ENCODE measurements at regions not wholly inside any gene's neighbourhood (a gene's known extent, or its start where the extent isn't known, plus 50 kb on each side); places are given as distances from the start of the nearest gene placed in this dataset.

DNA sequence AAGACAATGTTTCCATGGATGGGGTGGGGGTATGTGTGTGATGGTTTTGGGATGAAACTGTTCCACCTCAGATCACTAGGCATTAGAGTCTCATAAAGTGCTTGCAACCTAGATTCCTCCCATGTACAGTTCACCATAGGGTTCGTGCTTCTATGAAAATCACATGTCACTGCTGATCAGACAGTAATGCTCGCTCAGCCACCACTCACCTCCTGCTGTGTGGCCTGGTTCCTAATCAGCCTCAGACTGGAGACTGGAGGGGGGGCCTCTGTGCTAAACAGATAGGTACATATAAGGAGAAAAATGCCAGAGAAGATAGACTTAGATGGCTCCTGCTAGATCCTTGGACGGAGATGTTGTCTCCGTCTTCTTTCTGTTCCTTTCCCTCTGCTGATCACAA is 1296.9 kb upstream of the SEL1L start:
- H3K36me3 Mint-ChIP-seq, result no peaks in the 10 kb centered on the region
- H3K27me3 Mint-ChIP-seq, result no peaks in the 10 kb centered on the region

DNA sequence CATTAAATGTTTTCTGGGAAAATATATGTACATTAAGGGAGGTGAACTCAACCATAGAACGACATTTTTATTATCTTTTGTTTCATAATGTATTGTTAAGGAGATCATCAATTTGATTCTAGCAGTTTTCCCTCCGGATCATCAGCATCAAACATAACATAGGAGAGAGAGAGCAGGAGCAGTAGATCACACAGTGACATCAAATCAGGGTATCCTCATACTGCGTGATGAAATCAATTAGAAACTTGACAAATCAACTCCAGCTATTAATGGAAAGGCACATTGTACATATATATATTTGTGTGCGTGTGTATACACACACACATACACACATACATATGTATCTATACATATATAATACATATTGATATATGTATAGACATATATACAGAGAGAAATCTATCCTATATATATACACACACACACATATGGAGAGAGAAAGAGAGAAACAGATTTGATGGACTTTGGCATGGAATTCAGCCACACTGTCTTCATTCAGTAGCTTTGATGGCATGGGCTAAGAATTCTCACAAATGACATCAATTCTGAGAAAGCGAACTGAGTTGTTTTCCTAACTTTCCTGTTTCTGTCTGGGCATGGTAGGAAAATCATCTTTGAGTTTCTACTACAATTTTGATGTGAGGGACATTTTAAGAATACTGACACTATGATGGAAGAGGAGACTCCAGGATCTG is 1302.8 kb upstream of the SEL1L start:
- Mint-ChIP-seq H3K9me3 (no peaks in the 10 kb centered on the region), H3K27me3 (no peaks in the 10 kb centered on the region), H3K36me3 (no peaks in the 10 kb centered on the region), H3K4me3 (no peak overlapping the region), H3K4me1 (no peaks in the 10 kb centered on the region), H3K27ac (no peak overlapping the region)
- ATAC-seq, result no peak

More for the DNA sequence above, 1296.9 kb upstream of the SEL1L start:
- H3K9me3 Mint-ChIP-seq, result peaks cover 7% of the 10 kb centered on the region
- H3K27ac Mint-ChIP-seq, result no peak overlapping the region
- no peak for ATAC-seq
- no peaks in the 10 kb centered on the region for H3K4me1 Mint-ChIP-seq
- H3K4me3 Mint-ChIP-seq, result no peak overlapping the region

DNA sequence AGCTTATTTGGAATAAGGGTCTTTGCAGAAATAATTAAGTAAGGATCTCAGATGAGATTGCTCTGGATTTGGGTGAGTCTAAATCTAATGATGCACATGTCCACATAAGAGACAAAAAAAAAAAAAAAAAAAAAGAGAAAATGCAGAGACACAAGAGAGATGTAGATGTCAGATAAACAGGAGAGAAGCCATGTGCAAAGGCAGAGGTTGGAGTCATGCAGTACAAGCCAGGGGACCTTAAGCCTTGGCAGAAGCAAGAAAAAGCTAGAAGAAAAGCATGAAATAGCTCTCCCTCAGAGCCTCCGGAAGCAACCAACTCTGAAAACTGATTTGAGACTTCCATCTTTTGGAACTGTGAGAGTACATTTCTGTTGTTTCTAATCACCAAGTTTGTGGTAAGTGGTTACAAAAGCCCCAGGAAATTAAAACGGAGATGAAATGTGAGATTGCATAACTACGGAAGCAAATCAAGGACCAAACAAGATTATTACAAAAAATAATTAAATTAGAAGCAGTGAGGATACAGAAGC is 1304.0 kb upstream of the SEL1L start:
- Mint-ChIP-seq H3K9me3 (peaks cover 3% of the 10 kb centered on the region), H3K4me1 (no peaks in the 10 kb centered on the region), H3K27ac (no peak overlapping the region), H3K27me3 (no peaks in the 10 kb centered on the region), H3K4me3 (no peak overlapping the region), H3K36me3 (no peaks in the 10 kb centered on the region)
- ATAC-seq, result no peak

DNA sequence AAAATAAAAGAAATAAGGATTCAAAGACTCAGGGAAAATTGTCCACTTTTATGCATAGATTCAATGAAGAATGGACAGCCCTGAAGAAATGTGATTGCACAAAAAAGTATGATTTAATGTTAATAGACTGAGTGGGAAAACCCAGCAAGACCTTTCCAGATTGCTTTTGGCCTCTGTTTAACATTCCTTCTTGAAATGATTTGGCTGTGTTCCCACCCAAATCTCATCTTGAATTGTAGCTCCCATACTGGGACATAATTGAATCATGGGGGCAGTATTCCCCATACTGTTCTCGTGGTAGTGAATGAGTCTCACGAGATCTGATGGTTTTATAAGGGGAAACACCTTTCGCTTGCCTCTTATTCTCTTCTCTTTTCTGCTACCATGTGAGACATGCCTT is 1316.9 kb upstream of the SEL1L start:
- Mint-ChIP-seq H3K4me1 (no peaks in the 10 kb centered on the region), H3K36me3 (no peaks in the 10 kb centered on the region), H3K27me3 (no peaks in the 10 kb centered on the region), H3K4me3 (no peak overlapping the region), H3K27ac (no peak overlapping the region), H3K9me3 (peaks cover 16% of the 10 kb centered on the region)
- no peak for ATAC-seq

DNA sequence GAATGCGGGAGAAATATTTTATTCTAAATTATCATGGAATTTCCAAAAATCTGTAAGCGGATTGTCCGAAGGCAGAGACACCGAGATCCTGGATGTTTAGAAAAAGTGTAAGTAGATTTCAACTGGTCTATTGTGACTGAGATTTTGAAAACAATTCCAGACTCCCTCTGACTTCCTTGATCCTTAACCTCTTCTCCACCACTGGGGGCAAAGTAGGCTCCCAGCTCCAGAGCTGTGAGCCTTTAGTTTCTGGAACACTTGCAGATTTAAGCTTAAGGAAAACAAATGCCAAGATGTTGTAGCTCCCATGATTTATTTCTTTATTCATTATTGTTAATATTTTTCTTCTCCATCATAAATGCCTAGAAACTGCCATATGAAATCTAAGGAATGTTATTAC is 1320.5 kb upstream of the SEL1L start:
- Mint-ChIP-seq H3K9me3 (peaks cover 21% of the 10 kb centered on the region), H3K4me3 (no peak overlapping the region), H3K4me1 (no peaks in the 10 kb centered on the region), H3K27me3 (no peaks in the 10 kb centered on the region), H3K27ac (no peak overlapping the region), H3K36me3 (no peaks in the 10 kb centered on the region)
- no peak for ATAC-seq

DNA sequence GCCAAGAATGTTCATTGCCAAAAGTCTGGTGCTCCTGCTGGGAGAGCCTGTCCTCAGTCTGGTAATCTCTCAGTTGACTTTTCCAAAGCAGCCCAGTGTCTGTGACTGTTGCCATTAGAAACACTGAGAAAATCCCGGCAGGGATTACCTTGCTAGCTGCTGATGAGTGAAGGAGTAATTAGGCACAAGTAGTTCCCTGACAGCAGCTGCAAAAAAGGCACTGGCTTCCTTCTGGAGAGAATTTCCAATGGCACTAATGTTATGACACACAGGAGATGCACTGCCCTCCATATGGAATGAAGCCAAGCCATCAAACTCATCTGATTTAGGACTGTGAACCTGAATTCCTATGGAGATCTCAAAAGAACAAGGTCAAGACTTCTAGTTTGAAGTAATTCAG is 1321.2 kb upstream of the SEL1L start:
- no peak overlapping the region for H3K27ac Mint-ChIP-seq
- H3K36me3 Mint-ChIP-seq, result no peaks in the 10 kb centered on the region
- H3K4me1 Mint-ChIP-seq, result no peaks in the 10 kb centered on the region
- peaks cover 15% of the 10 kb centered on the region for H3K9me3 Mint-ChIP-seq
- H3K4me3 Mint-ChIP-seq, result no peak overlapping the region
- ATAC-seq, result no peak
- H3K27me3 Mint-ChIP-seq, result no peaks in the 10 kb centered on the region

DNA sequence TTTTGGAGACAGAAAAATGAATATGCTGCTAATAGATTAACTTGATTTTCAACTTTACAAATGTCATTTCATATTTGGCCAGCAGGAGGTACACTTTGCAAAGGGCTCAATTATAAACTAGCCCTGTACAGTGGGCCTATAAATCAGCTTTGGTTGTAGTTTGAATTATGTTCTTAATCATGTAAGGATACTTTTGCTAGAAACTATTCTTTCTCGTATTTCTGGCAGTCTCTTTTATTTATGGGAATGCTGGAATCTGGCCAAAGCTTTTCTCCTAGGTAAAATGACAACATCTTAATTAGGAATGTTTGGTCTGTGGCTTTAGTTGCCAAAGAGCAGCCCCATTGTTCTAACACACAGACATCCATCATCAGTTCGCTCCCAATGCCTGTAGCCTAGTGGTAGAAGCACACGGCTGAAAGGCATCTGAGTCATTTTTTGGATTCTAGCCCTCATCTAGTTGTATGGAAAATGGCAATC is 1322.3 kb upstream of the SEL1L start:
- Mint-ChIP-seq H3K4me1 (no peaks in the 10 kb centered on the region), H3K27me3 (no peaks in the 10 kb centered on the region), H3K9me3 (peaks cover 13% of the 10 kb centered on the region), H3K36me3 (no peaks in the 10 kb centered on the region), H3K27ac (no peak overlapping the region), H3K4me3 (no peak overlapping the region)
- no peak for ATAC-seq

DNA sequence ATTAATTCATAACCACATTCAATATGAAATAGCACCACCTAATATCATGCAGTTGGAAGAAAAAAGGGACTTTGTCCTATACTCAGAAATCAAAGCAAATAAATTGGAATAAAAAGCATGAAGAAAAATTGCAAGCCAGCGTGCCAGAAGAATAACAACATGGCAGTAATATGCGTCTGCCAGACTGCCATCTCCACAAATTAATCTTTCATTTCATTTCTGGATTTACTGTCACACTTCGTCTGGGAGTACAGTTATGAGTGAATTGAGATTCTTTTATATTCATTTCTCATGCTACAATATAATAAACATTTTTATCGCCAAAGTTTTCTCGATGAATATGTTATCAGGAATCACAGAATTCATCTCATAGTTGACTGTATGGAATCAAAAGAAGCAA is 1327.7 kb upstream of the SEL1L start:
- no peak for ATAC-seq
- no peaks in the 10 kb centered on the region for H3K27me3 Mint-ChIP-seq

DNA sequence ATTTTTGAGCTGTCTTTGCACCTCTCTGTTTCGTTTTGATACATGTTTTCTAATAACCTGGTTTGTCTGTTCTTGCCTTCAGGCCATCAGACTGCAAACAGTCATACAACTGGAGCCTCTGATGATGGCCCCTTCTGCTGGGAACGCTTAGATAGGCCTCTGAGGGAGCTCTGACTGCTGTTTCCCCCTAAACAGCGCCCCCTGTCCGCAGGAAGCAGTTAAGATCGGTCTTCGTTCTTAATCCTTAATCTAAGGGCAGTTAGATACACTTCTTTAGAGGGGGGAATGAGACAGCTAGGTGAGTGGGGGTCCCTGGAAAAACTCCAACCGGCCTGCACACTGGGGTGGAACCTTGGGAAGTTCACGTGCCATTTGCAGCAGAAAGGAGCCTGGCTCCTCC is 1338.8 kb upstream of the SEL1L start:
- no peaks in the 10 kb centered on the region for H3K4me1 Mint-ChIP-seq
- H3K9me3 Mint-ChIP-seq, result peaks cover 6% of the 10 kb centered on the region
- no peak for ATAC-seq
- no peak overlapping the region for H3K27ac Mint-ChIP-seq
- no peak overlapping the region for H3K4me3 Mint-ChIP-seq
- no peaks in the 10 kb centered on the region for H3K36me3 Mint-ChIP-seq
- H3K27me3 Mint-ChIP-seq, result no peaks in the 10 kb centered on the region

More for the DNA sequence above, 1327.7 kb upstream of the SEL1L start:
- no peak overlapping the region for H3K4me3 Mint-ChIP-seq
- H3K27ac Mint-ChIP-seq, result no peak overlapping the region
- no peaks in the 10 kb centered on the region for H3K36me3 Mint-ChIP-seq
- H3K4me1 Mint-ChIP-seq, result no peaks in the 10 kb centered on the region
- peaks cover 17% of the 10 kb centered on the region for H3K9me3 Mint-ChIP-seq

DNA sequence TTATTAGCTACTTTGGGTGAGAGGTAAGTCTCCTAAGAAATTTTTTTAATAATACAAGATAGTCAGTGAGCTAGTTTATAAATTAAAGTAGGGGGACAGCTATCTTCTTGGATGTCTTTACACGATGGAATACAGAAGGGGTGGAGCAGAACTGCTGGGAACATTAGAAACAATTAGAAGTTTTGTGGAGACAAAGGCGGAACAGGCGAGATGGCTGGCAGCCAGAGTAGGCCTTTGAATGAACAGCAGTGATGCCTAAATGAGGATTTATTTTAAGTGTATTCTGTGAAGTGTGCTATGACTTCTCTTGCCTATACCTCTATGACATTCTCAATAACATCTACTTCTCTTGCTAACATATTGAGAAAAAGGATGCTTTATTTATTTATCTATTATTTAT is 1345.3 kb upstream of the SEL1L start:
- Mint-ChIP-seq H3K27me3 (no peaks in the 10 kb centered on the region), H3K4me3 (no peak overlapping the region), H3K36me3 (no peaks in the 10 kb centered on the region)

DNA sequence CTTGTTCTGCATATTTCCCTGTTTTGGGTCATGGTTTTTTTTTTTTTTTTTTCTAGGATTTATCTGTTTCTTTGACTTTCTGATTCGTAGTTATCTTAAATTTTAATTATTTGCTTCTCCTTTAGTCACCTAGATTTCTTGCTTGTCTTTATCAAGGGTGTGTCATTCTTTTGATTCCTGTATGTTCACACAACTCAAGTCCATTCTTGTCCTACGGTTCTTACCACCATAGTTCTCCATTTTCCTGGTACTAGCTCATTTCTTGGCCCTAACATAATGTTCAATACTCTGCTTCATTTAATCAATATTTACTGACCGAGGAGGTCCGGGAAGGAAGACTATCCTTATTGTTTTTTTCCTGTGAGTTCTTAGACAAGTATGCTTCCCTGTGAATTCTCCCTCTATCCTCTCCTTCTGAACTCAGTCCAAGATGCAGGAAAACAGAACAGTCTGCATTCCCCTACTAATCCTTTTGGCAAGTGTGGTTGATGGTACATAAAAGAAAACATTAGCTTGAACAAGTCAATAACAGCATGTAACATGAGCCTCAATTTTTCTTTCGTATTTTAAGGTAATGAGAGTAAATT is 1346.4 kb upstream of the SEL1L start:
- Mint-ChIP-seq H3K4me3 (no peak overlapping the region), H3K27ac (no peak overlapping the region), H3K36me3 (no peaks in the 10 kb centered on the region), H3K4me1 (no peaks in the 10 kb centered on the region), H3K9me3 (peaks cover 8% of the 10 kb centered on the region), H3K27me3 (no peaks in the 10 kb centered on the region)
- no peak for ATAC-seq

More for the DNA sequence above, 1345.3 kb upstream of the SEL1L start:
- Mint-ChIP-seq H3K27ac (no peak overlapping the region), H3K4me1 (no peaks in the 10 kb centered on the region), H3K9me3 (peaks cover 8% of the 10 kb centered on the region)
- no peak for ATAC-seq

DNA sequence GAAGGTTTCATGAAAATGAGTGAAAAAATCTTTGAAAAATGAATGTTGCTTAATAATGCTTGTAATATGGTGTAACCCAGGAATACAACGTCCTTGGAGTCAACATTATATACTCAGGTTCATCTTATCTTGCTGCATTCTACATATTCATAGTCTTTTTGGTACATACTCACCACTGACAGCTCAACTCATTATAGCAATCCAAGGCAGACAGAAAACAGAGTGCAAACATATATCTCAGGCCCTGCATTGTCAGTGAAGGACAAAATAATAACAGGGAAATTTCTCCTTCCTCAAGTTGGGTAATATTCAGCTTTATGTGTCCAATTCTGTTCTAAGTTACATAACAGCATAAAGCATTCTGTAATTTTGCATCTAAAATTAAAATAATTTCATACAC is 1353.0 kb upstream of the SEL1L start:
- Mint-ChIP-seq H3K27ac (no peak overlapping the region), H3K27me3 (no peaks in the 10 kb centered on the region), H3K36me3 (no peaks in the 10 kb centered on the region), H3K4me1 (no peaks in the 10 kb centered on the region), H3K9me3 (peaks cover 16% of the 10 kb centered on the region), H3K4me3 (no peak overlapping the region)
- no peak for ATAC-seq

DNA sequence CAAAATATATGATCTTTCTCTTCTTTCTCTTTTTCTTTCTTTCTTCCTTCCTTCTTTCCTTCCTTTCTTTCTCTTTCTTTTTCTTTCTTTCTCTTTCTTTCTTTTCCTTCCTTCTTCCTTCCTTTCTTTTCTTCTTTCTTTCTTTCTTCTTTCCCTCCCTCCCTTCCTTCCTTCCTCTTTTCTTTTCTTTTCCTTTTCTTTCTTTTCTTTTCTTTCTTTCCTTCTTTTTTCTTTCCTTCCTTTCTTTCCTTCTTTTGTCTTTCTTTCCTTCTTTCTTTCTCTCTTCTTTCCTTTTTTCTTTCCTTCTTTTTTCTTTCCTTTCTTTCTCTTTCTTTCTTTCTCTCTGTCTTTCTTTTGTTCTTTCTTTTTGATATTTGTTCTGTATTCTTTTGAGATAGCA is 1356.0 kb upstream of the SEL1L start:
- no peak overlapping the region for H3K4me3 Mint-ChIP-seq
- H3K4me1 Mint-ChIP-seq, result no peaks in the 10 kb centered on the region
- H3K27me3 Mint-ChIP-seq, result no peaks in the 10 kb centered on the region
- no peaks in the 10 kb centered on the region for H3K36me3 Mint-ChIP-seq
- no peak overlapping the region for H3K27ac Mint-ChIP-seq
- ATAC-seq, result no peak
- H3K9me3 Mint-ChIP-seq, result peaks cover 16% of the 10 kb centered on the region

DNA sequence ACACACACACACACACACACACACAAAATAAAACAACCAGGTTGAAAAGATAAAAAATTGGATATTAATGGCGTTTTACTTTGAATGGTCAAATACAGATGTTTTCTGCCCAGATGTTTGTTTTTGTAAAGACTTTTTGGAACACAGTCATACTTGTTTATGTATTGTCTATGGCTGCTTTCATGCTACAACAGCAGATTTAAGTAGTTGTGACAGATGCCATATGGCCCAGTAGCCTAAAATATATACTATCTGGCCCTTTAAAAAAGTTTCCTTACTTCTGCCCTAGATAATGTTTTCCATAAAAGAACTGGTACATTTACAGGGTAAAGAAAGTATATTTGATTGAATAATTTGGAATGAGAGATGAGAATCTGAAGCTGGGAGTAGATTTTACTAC is 1362.8 kb upstream of the SEL1L start:
- no peak for ATAC-seq
- peaks cover 6% of the 10 kb centered on the region for H3K9me3 Mint-ChIP-seq
- H3K4me3 Mint-ChIP-seq, result no peak overlapping the region
- no peaks in the 10 kb centered on the region for H3K27me3 Mint-ChIP-seq
- H3K27ac Mint-ChIP-seq, result no peak overlapping the region
- no peaks in the 10 kb centered on the region for H3K4me1 Mint-ChIP-seq
- H3K36me3 Mint-ChIP-seq, result no peaks in the 10 kb centered on the region

DNA sequence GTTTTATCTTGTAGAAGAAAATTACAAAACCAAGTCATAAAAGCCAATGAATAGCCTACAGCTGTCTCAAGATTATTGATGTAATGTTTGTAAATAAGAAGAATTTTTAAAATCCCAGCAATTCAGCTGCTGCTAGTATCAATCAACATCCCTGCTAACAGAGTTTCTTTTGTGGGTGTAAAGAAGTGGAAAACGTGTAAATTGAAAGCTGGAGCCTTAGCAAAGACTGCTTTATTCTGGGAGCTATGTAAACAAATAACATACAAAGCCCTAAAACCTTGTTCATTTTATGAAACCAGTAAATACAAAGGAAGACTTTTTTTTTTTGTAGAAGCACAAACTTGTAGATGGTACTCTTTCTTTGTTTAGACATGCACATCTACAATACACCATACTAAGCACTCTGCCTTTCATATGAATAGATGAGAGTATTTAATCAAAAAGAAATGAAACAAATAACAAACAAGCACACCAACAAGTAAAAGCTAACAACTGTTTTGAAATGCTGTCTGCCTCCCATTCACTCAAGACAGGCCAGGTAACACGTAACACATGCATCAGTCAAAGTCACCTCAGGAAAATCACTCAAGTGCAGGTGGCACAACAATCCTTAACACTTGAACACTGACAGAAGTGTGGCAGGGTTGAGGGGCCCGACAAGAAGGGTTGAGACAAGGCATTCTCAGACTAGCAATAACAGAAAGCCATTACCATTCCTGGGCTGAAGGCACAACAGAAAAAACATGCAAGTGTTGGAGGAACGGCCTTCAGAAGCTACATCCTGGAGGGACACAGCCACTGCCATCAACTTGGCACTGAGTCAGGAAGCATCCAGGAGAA is 1364.0 kb upstream of the SEL1L start:
- no peak overlapping the region for H3K27ac Mint-ChIP-seq
- no peak for ATAC-seq
- no peaks in the 10 kb centered on the region for H3K36me3 Mint-ChIP-seq
- H3K9me3 Mint-ChIP-seq, result peaks cover 6% of the 10 kb centered on the region
- no peaks in the 10 kb centered on the region for H3K4me1 Mint-ChIP-seq
- no peak overlapping the region for H3K4me3 Mint-ChIP-seq
- H3K27me3 Mint-ChIP-seq, result no peaks in the 10 kb centered on the region

Measured in stimulated activated memory B cell treated with anti-CD40 and anti-IgM and Interleukin-4, amounts not matched to agents 10 μg/mL and 1 μg/mL and 100 μg/mL, for 72 hours (primary cell).